WTC11 (cell line): ENCODE measurements at regions not wholly inside any gene's neighbourhood (a gene's known extent, or its start where the extent isn't known, plus 50 kb on each side); places are given as distances from the start of the nearest gene placed in this dataset.

ENCODE experiments used
- ATAC-seq: fragments of 200-7000 bp; cut with Tn5 transposase; 2 replicates; pipeline ENCODE4 v1.10.0; 2021; ENCODE audit warnings: mild to moderate bottlenecking, moderate library complexity
- CTCF ChIA-PET: fragments of 300-600 bp; sonication (Branson Sonifier 250); formaldehyde crosslinking; loops from one replicate; lab custom pipeline; 2021; ENCODE audit warnings: antibody characterized with exemption; lab: Charles Lee
- POLR2A ChIA-PET: fragments of 350-600 bp; sonication (Branson Sonifier 250); formaldehyde crosslinking; loops from one replicate; lab custom pipeline; 2021; ENCODE audit warnings: antibody characterized with exemption; lab: Charles Lee
- DNase-seq: peaks from one replicate; pipeline ENCODE4 v3.0.0; 2021; ENCODE audit warnings: low spot score
- H3K27ac Mint-ChIP-seq: 2 replicates; pipeline ENCODE4 v1.8.0; 2021; ENCODE audit warnings: mixed read lengths
- H3K27me3 Mint-ChIP-seq: 2 replicates; pipeline ENCODE4 v1.8.0; 2021; ENCODE audit warnings: low read depth, mild to moderate bottlenecking, moderate library complexity, mixed read lengths
- H3K36me3 Mint-ChIP-seq: 2 replicates; pipeline ENCODE4 v1.8.0; 2021; ENCODE audit warnings: mixed read lengths
- H3K4me1 Mint-ChIP-seq: 2 replicates; pipeline ENCODE4 v1.8.0; 2022; ENCODE audit warnings: mixed read lengths
- H3K4me3 Mint-ChIP-seq: 2 replicates; pipeline ENCODE4 v1.8.0; 2021; ENCODE audit warnings: mild to moderate bottlenecking, moderate library complexity, mixed read lengths
- H3K9me3 Mint-ChIP-seq: 2 replicates; pipeline ENCODE4 v1.8.0; 2021; ENCODE audit warnings: mixed read lengths
- CREM ChIP-seq: sonication (generic); formaldehyde crosslinking; IDR thresholded peaks from 2 replicates; pipeline ENCODE4 v1.8.1; 2022; ENCODE audit warnings: mild to moderate bottlenecking, missing genetic modification reagents, moderate library complexity
- E2F1 ChIP-seq: sonication (generic); formaldehyde crosslinking; IDR thresholded peaks from 2 replicates; pipeline ENCODE4 v1.8.0; 2022; ENCODE audit warnings: mild to moderate bottlenecking, missing genetic modification reagents
- ELF4 ChIP-seq: sonication (generic); formaldehyde crosslinking; IDR thresholded peaks from 2 replicates; pipeline ENCODE4 v1.8.1; 2022; ENCODE audit warnings: low read depth, mild to moderate bottlenecking, moderate library complexity, missing genetic modification reagents
- ESRRA ChIP-seq: sonication (generic); formaldehyde crosslinking; IDR thresholded peaks from 2 replicates; pipeline ENCODE4 v1.8.1; 2022; ENCODE audit warnings: mild to moderate bottlenecking, missing genetic modification reagents, borderline replicate concordance
- ETV6 ChIP-seq: sonication (generic); formaldehyde crosslinking; IDR thresholded peaks from 2 replicates; pipeline ENCODE4 v1.8.1; 2022; ENCODE audit warnings: mild to moderate bottlenecking, missing genetic modification reagents
- FOXJ3 ChIP-seq: sonication (generic); formaldehyde crosslinking; IDR thresholded peaks from 2 replicates; pipeline ENCODE4 v1.9.0; 2021; ENCODE audit warnings: missing genetic modification reagents, mild to moderate bottlenecking, borderline replicate concordance
- FOXK1 ChIP-seq: sonication (generic); formaldehyde crosslinking; IDR thresholded peaks from 2 replicates; pipeline ENCODE4 v1.8.0; 2022; ENCODE audit warnings: mild to moderate bottlenecking, moderate library complexity, missing genetic modification reagents
- FOXP1 ChIP-seq: sonication (generic); formaldehyde crosslinking; IDR thresholded peaks from 2 replicates; pipeline ENCODE4 v1.8.0; 2022; ENCODE audit warnings: missing genetic modification reagents, mild to moderate bottlenecking, moderate library complexity, borderline replicate concordance
- GTF2I ChIP-seq: fragments of 250-450 bp; sonication (Bioruptor Pico); conservative IDR thresholded peaks from 2 replicates; pipeline ENCODE4 v1.4.0; 2021; ENCODE audit warnings: mild to moderate bottlenecking
- JAZF1 ChIP-seq: fragments of 250-450 bp; sonication (Bioruptor Pico); IDR thresholded peaks from 2 replicates; pipeline ENCODE4 v1.9.0; 2021; ENCODE audit warnings: moderate library complexity, mild to moderate bottlenecking, inconsistent platforms
- MYBL2 ChIP-seq: sonication (generic); formaldehyde crosslinking; IDR thresholded peaks from 2 replicates; pipeline ENCODE4 v1.8.1; 2023; ENCODE audit warnings: mild to moderate bottlenecking, moderate library complexity, missing genetic modification reagents
- NFATC4 ChIP-seq: fragments of 250-450 bp; sonication (Bioruptor Pico); IDR thresholded peaks from 2 replicates; pipeline ENCODE4 v1.9.0; 2021; ENCODE audit warnings: mild to moderate bottlenecking
- NFYB ChIP-seq: sonication (generic); formaldehyde crosslinking; conservative IDR thresholded peaks from 2 replicates; pipeline ENCODE4 v1.8.0; 2022; ENCODE audit warnings: low read depth, missing genetic modification reagents
- OVOL2 ChIP-seq: fragments of 250-450 bp; sonication (Bioruptor Pico); IDR thresholded peaks from 2 replicates; pipeline ENCODE4 v1.9.0; 2021; ENCODE audit warnings: mild to moderate bottlenecking, borderline replicate concordance
- RORB ChIP-seq: fragments of 250-450 bp; sonication (Bioruptor Pico); IDR thresholded peaks from 2 replicates; pipeline ENCODE4 v1.9.0; 2021; ENCODE audit warnings: mild to moderate bottlenecking
- SMAD4 ChIP-seq: sonication (generic); formaldehyde crosslinking; IDR thresholded peaks from 2 replicates; pipeline ENCODE4 v1.8.0; 2022; ENCODE audit warnings: mild to moderate bottlenecking, missing genetic modification reagents
- SP1 ChIP-seq: sonication (generic); formaldehyde crosslinking; conservative IDR thresholded peaks from 2 replicates; pipeline ENCODE4 v1.8.1; 2022; ENCODE audit warnings: missing genetic modification reagents
- ZNF121 ChIP-seq: sonication (generic); formaldehyde crosslinking; IDR thresholded peaks from 2 replicates; pipeline ENCODE4 v1.8.0; 2023; ENCODE audit warnings: missing genetic modification reagents
- ZNF396 ChIP-seq: fragments of 250-450 bp; sonication (Bioruptor Pico); IDR thresholded peaks from 2 replicates; pipeline ENCODE4 v1.8.0; 2021; ENCODE audit warnings: mild to moderate bottlenecking, moderate library complexity, borderline replicate concordance
- ZNF425 ChIP-seq: fragments of 250-450 bp; sonication (Bioruptor Pico); conservative IDR thresholded peaks from 2 replicates; pipeline ENCODE4 v1.9.0; 2021; ENCODE audit warnings: mild to moderate bottlenecking
- ZSCAN18 ChIP-seq: fragments of 250-450 bp; sonication (Bioruptor Pico); IDR thresholded peaks from 2 replicates; pipeline ENCODE4 v2.1.2; 2022; ENCODE audit warnings: mild to moderate bottlenecking, moderate library complexity

- TF ChIP-seq JAZF1 = no peak
- TF ChIP-seq, all 79 proteins: peak for 0
Observed at GRCh38 chr6:93785694-93786030, 366.3 kb upstream of the EPHA7 start (continued).

- ATAC-seq = peak; percentile 29
- CTCF ChIA-PET = no interaction called here
- POLR2A ChIA-PET = no interaction called here
- Mint-ChIP-seq H3K4me3 (no peak overlapping the region), H3K4me1 (peaks cover 81% of the 10 kb centered on the region), H3K9me3 (no peaks in the 10 kb centered on the region), H3K36me3 (no peaks in the 10 kb centered on the region), H3K27ac (peak overlapping the region; percentile 100), H3K27me3 (no peaks in the 10 kb centered on the region)
- DNase-seq = no peak
- TF ChIP-seq NFATC4 (no peak), CREM (CRISPR knock-in tag) (no peak), ETV6 (CRISPR knock-in tag) (no peak), FOXK1 (CRISPR knock-in tag) (no peak), FOXP1 (no peak), JAZF1 (no peak), ZNF396 (CRISPR knock-in tag) (no peak), SMAD4 (CRISPR knock-in tag) (no peak), ZNF121 (CRISPR knock-in tag) (no peak), SP1 (CRISPR knock-in tag) (no peak), E2F1 (CRISPR knock-in tag) (no peak), ELF4 (CRISPR knock-in tag) (no peak)
Observed at GRCh38 chr6:93784794-93785693, 365.7 kb upstream of the EPHA7 start.

- ChIA-PET CTCF (interaction anchor here (0.8 to 1.6 kb wide), 4 partner anchors 9 to 274 kb away, joined by 3 to 7 read pairs (median 4); no protein-coding TSS in a partner anchor), POLR2A (no interaction called here)
- peak overlapping the region; percentile 69 for H3K27ac Mint-ChIP-seq
- peak; percentile 16 for DNase-seq
- H3K36me3 Mint-ChIP-seq = no peaks in the 10 kb centered on the region
- H3K9me3 Mint-ChIP-seq = no peaks in the 10 kb centered on the region
- TF ChIP-seq NFYB (CRISPR knock-in tag) (no peak), RORB (CRISPR knock-in tag) (no peak), ESRRA (CRISPR knock-in tag) (no peak), FOXJ3 (no peak), JAZF1 (no peak)
- no peak overlapping the region for H3K4me3 Mint-ChIP-seq
- peaks cover 46% of the 10 kb centered on the region for H3K4me1 Mint-ChIP-seq
- peak; percentile 91 for ATAC-seq
- no peaks in the 10 kb centered on the region for H3K27me3 Mint-ChIP-seq
Observed at GRCh38 chr6:93779086-93779841, 359.9 kb upstream of the EPHA7 start.

GRCh38 chr6:93759190-93759589 is 339.8 kb upstream of the EPHA7 start:
- TF ChIP-seq MYBL2 (CRISPR knock-in tag) (no peak), NFYB (CRISPR knock-in tag) (no peak), ZNF121 (CRISPR knock-in tag) (no peak)
- Mint-ChIP-seq H3K4me3 (no peak overlapping the region), H3K36me3 (no peaks in the 10 kb centered on the region), H3K27me3 (peaks cover 4% of the 10 kb centered on the region; the same call in 1 of the 2 replicates), H3K4me1 (no peaks in the 10 kb centered on the region), H3K9me3 (peaks cover 4% of the 10 kb centered on the region), H3K27ac (no peak overlapping the region)
- ChIA-PET CTCF (no interaction called here), POLR2A (no interaction called here)
- ATAC-seq (no peak), DNase-seq (no peak)

GRCh38 chr6:93751969-93752368 is 332.6 kb upstream of the EPHA7 start:
- H3K36me3 Mint-ChIP-seq = no peaks in the 10 kb centered on the region
- ChIA-PET CTCF (no interaction called here), POLR2A (no interaction called here)
- H3K4me1 Mint-ChIP-seq = no peaks in the 10 kb centered on the region
- DNase-seq = no peak
- ATAC-seq = peak; percentile 85
- peaks cover 5% of the 10 kb centered on the region for H3K9me3 Mint-ChIP-seq
- no peak overlapping the region for H3K4me3 Mint-ChIP-seq
- H3K27ac Mint-ChIP-seq = no peak overlapping the region
- peaks cover 5% of the 10 kb centered on the region; the same call in 1 of the 2 replicates for H3K27me3 Mint-ChIP-seq
- TF ChIP-seq ZSCAN18 = no peak
- TF ChIP-seq OVOL2 (CRISPR knock-in tag) = no peak
- TF ChIP-seq GTF2I = no peak
- TF ChIP-seq ZNF425 (CRISPR knock-in tag) = no peak
